ENCODE measurements at regions not wholly inside any gene's neighbourhood (a gene's known extent, or its start where the extent isn't known, plus 50 kb on each side); places are given as distances from the start of the nearest gene placed in this dataset.

DNA sequence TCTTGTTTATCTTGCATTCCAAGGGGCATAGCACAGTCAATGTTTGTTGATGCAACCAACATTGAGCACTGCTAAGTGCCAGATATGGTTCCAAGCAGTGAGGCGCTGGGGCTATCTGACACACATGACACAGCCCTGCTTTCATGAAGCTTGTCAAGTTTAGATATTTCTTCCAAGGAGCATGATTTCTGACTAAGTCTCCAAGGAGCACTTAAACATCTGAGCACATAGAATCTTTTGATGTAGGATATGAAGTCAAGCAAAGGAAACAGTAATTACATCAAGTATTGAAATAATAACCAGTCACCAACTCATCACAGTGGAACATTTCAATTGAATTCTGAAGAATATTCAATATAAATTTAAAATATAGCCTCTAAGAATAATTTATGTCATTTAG lies 177.8 kb upstream of the USP15 start:
- DNase-seq, result no peak

DNA sequence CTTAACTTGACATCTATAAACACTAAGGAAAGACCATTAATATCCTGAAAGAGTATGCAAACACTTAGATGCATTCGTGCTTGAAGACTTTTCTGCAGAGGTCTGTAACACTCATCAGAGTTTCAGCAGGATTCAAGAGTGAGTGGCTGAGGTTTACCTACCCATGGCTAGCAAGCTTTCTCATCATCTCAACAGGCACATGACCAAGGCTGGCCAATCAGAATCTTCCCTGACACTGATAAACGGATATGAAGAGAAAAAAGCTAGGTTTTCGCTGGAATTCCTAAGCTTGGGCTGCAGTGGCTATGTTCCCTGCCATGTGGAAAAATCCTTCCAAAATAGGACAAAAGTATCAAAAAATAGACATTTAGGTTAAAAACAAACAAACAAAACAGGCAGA lies 162.1 kb upstream of the USP15 start:
- DNase-seq, result no peak

DNA sequence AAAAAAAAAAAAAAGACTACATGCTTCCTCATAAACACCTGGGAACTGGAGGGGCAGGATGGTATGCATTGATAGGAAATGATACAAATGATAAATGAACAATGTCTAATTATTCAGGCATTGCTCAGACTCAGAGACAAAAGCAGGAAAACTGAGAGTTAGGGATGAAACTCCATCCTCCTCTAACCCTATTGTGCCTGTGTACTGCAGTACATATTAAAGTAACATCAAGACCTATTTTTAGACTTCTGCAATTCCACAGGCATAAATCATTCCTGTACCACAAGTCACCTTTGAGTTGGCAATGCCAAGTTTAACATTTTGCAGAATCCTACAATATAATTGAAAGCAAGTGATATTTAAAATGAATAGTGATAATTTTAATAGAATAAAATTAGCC lies 156.5 kb upstream of the USP15 start:
- DNase-seq, result no peak

DNA sequence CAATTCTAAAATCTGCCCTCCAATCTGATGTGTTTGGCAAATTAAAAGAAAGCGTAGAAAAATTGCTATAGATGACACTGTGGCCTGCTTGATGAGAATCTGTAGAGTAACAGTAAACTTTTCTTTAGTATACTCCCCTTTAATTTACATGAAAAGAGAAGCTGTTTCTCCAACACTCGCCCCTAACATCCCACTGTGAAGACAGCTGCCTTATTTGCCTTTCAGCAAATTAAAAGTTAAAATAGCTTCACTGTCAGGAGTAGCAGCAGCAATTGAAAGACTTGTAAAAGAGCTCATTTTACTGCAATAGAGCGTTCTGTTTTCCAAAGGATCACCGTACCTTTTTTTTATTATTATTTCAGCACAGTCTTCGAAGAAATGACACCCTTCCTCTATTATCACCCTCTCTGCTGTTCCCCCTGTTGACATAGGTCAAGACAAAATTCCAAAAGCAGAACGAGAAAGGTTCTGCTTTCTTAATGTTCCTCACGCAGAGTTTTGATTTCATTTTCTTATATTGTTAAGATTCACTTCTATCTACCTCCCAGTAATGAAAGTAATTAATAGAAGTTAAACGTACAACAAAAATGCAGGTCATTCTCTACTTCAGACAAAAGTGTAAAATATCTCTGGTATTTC lies 153.5 kb upstream of the USP15 start:
- DNase-seq, result no peak

DNA sequence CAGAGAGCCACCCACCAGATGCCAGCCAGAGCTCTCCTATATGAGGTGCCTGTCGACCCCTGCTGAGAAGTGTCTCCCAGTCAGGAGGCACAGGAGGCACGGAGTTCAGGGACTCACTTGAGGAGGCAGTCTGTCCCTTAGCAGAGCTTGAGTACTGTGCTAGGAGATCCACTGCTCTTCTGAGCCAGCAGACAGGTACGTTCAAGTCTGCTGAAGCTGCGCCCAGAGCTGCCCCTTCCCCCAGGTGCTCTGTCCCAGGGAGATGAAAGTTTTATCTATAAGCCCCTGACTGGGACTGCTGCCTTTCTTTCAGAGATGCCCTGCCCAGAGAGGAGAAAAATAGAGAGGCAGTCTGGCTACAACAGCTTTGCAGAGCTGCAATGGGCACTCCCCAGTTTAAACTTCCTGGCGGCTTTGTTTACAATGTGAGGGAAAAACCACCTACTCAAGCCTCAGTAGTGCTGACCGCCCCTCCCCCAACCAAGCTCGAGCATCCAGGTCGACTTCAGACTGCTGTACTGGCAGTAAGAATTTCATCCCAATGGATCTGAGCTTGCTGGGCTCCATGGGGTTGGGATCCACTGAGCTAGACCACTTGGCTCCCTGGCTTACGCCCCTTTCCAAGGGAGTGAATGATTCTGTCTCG lies 146.7 kb upstream of the USP15 start:
- no peak for DNase-seq

DNA sequence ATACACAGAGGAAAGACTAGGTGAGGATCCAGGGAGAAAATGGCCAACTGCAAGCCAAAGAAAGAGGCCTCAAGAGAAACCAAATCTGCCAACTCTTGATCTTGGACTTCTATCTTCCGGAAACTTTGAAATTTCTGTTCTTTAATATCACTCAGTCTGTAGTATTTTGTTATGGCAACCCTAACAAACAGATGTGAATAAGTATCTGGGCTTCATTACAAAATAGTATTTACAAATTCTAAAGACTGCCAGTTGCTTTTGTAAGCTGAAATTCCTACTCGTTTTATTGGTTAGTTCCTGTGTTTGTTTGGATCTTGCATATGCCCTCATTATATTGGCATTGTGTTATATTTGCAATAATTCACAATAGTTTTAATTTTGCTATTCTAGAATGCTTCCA lies 143.2 kb upstream of the USP15 start:
- DNase-seq, result no peak

DNA sequence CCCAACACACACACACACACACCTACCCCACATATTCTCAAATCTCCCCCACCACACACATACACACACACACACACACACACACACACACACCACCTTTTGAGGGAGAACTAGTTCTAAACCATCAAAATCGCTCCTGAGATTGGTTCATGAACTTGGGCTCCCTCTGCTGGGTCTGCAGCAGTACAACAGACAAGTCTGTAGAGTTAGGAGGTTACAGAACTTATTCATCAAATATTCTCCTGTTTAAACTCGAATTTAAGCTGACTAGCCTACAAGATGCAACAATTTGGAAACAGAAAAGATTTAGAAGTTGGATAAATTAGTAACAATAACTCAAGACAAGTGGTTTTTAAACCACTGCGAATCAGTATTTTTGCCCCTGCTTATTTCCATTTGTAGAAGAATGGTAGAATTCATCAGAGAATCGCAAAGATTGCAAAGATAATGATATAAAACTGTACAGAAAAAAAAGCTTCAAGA lies 136.4 kb upstream of the USP15 start:
- peak; percentile 27 to 33 for DNase-seq

DNA sequence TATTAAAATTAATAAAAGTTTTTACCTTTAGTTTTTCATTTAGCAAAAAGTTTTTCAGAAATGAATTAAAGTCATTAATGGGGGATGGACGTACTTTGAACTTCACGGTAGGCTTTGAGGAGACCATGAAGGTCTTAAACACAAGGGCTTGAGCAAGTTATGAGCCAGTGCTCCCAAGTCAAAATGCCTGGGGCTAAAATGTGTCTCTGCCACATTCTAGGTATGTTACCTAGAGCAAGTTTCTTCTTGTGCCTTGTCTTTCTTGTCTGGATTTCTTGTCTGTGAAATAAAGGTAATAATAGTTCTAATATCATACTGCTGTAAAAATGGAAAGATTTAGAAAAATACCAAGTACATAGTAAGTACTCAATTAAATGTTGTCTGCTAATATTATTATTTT lies 132.7 kb upstream of the USP15 start:
- no peak for DNase-seq

DNA sequence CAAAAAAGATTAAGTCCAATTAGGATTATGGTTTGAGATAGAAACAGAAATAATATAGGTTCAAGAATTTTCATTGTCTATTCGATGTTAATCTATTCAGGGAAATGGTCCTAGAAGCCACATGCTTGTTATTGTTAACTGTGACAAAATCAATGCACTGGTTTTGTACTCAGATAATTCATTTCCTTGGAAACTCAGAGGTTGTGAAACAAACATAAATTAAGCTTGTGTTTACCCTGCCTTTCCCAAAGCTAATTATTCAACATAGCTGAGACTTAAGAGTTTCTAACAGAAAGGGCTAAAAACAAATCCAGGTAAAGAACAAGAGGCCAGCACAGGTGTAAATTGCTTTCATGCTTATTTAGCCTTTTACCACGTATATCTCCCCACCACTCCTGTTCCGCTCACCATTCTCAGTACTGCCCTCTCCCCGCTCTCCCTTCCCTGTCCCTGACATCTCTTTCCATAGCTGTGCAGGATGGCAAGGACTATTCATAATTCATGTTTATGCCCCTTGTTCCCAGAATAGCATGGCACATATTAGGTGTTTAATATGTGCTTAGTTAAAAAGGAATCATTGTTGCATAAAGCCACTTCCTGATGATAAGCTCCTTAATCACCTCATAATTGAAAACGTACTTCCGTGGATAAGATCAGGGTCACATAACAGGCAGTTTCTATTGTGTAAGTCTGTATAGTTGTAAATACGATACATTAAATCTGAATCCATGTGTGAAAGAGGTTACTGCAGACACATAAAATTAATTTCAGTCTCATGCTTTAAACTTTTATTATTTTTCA lies 131.8 kb upstream of the USP15 start:
- no peak for DNase-seq

DNA sequence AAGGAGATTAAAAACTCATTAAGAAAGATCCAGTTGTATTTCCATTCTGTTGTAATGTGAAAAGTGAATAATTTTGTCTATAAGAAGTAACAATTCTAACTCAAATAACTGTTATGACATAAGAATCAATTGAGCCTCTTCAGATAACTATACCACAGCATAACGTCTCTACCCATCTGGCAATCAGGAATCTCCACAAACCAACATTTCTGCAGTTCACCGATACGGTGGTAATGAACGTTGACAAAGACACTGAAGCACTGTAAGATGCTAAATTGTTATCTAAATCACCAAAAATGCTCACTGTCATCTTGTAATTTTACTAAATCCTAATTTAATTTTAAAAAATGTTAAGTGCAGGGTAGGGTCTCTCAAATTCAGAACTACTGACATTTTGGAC lies 130.9 kb upstream of the USP15 start:
- DNase-seq, result no peak

DNA sequence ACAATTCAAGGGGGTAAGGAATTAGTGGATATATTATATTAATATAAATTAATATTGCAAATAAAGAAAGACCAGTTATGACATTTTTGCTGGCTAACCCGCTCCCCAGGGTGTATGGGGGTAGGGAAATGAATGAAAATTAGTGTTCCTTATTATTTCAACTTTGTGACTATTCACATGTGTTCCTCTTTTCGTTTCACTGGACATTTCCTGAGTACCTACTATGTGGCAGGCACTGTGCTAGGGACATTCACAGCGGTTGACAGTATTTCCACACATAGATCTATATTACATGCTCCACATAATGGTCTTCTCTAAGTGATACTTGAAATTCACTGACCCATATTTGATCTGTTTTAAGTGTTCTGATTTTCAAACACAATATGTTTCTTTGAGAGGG lies 129.8 kb upstream of the USP15 start:
- no peak for DNase-seq

DNA sequence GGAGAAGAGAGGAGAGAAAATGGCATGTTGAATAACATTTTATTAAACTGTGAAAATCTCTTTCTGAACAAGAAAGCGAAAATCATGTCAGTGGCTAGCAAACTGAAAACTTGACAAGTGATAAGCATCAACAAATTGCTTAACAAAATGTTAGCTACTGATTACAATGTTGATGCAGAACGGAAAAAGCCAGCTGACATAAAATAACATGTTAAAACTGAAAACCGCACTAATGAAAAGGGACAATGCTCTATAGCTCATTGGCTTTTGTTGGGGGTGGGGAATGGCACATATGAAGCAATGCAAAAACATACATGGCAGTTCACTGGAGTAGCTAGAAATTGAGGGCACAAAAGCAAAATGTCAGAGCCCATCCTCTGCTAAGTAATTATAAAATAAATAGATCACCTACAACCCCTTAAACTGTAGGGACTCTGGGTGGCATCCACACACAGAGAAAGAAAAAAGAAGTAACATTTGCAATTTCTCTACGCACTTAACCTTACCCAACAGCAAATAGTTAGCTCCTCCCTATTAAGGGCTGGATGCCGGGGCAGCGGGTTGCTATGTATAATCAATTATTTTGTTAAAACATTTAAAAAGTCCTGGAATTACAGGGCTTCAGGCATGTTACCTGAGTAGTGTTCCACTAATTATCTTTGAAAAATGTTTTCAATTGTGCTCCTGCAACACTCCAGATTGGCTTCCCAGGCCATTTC lies 129.2 kb upstream of the USP15 start:
- DNase-seq, result no peak

DNA sequence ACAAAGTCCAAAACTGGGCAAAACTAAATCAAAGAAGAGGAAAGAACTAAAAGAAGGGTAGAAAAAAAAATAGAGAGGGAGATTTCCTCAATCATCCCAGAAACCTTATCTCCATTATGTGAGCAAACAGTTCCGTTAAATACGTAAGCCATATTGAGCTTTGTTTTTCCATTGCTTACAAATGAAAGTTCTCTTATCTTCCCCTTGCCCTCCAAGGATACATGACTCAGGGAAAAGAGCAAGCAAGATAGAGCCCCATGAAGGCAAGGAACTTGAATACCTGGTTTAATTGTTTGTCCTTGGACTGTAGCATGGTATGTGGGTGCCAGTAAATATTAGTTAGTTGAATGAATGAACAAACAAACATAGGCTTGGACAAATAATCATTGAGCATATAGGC lies 126.8 kb upstream of the USP15 start:
- DNase-seq, result no peak

DNA sequence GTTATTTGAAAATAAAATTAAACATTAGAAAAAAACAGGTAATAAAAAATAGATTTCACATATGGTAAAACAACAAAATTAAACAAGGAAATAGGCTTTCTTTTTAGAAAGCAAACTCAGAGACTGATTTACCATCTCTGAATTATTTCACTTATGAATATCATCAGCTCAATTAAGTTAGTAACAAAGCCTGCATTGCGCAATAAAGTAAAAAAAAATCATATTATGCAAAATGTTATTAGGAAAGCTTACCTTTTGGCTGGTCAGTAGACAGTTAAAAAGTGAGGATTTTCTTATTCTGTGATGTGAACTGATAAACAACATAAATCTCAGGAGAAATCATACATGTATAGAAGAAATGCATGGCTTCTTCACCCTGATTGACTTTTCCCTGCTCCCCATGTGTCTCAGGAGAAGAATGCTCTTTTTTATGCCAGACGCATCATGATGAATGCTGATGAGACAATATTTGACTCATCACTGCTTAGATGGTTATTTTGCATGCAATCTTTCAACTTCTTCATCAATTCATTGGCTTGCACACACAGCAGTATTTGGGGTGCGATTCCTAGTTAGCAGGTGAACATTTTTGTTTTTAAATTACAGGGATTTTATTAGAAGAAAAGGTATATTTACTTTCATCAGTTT lies 124.5 kb upstream of the USP15 start:
- DNase-seq, result no peak

DNA sequence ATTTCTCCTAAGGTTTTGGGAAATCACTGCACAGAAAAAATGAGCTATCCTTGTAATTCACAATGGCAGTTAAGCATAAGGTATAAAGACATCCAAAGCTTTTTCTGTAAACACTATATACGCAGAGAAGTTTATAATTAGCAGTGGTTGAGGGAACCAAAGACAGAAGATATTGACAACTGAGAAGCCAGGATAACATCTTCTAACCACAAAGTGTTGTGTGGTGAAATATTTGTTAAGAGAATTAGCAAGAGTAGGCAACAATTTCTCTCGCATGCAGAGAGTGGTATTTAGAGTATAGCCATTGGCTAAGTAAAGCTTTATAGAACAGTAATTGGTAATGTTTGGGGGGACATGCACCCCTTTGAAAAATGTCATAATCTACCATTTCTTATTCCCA lies 123.7 kb upstream of the USP15 start:
- DNase-seq, result no peak

DNA sequence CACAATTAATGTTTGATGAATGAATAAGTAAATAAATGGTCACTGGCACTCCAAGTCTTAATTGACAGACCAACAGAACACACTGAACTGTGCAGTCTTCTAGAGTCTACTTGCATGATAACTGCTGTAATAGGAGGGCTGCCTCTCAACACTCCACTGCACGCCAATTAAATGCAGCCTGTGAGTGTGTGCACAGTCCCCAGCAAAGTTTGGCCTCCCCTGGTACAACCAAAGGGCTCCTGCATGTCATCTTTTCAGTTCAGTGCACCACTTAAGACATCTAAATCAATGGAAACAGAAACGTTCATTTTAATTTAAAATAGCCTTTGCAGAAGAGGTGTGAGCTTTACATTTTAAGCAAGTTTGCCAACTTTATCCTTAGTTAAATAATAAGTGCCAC lies 121.7 kb upstream of the USP15 start:
- peak in 1 of 2 experiments; percentile 1 for DNase-seq

DNA sequence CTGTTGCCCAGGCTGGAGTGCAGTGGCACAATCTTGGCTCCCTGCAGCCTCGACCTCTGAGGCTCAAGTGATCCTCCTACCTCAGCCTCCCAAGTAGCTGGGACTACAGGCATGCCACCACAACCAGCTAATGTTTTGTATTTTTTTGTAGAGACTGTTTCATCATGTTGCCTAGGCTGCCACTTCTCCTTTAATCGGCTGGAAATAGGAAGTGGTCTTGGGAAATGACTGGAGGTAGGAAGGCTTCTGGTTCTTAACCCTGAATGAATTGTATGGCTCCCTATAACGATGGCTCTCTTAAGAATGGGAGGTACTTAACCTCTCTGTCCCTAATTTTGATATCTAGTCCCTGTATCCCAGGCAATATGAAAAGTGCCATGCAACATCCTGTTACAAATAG lies 113.9 kb upstream of the USP15 start:
- no peak for DNase-seq

DNA sequence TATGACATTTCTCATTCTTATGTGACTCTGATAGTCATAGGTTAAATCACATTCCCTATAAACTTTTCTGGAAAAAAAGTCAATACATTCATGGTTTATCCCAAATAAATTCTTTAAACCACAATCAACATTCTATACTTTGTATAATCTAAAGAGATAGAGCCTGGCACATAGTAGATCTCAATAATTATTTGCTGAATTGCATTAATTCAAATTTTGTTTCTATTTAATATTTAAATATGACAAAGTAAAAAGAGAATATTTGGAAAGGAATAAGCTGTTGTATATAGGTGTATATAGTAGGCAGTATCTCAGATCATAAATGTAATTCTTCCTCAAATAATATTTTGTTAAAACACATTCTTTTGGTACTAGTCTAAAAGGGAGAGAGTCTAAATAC lies 102.2 kb upstream of the USP15 start:
- no peak for DNase-seq

DNA sequence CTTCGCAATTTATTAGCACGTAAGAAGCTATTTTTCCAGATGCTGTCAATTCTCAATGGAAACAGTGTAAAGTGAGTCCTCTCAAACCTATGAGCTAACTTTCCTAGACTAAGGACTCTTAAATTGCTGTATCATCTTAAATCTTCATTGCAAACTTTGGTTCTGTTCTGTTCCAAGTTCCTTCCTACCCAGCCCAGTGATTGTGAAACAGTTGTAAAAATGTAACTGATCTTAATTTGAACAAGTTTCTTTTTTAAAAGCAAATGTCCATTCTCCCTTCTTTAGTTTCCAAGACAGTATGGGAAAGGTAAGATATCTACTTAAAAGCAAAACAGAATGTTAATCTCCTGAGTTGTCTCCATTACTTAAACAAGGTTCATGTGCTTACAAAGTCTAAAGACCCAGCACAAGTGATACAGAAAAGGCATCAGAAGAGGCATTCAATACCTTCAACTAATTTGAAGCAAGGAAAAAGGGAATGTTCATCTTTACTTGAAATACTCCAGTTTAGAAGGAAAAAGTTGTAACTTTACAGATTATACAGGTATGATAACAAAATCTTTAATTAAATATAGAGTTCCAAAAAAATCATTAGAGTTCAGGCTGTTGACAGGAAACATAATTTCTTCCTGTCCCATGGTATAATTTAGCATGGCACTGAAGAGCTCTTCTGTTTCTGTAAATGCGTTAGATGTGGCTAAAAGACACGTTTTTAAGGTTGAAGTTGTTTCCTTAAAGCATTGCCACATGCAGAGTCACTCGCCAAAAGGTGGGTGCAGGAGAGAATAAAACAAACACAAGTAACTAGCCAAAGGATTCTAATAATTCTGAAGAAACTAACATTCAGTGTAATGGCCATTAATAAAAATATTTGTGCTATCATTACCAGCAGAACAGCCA lies 101.5 kb upstream of the USP15 start:
- DNase-seq, result no peak

DNA sequence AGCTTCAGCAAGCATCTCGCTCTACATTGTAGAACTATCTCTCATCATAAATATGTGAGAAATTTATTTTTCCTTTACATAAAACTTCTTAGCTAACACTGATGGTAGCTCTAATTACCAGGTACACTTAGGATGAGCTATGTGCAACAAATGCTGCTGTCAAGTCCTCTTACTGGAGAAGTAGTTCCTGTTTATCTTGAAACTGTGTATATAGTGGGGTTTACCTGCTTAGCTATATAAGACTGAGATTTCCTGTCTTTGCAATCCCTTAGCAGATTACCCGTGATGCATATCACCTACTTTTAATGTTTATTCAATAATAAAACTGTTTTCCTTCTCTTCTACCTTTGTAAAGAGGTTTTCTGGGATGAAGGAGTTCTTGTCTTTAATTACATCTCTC lies 98.0 kb upstream of the USP15 start:
- no peak for DNase-seq

DNA sequence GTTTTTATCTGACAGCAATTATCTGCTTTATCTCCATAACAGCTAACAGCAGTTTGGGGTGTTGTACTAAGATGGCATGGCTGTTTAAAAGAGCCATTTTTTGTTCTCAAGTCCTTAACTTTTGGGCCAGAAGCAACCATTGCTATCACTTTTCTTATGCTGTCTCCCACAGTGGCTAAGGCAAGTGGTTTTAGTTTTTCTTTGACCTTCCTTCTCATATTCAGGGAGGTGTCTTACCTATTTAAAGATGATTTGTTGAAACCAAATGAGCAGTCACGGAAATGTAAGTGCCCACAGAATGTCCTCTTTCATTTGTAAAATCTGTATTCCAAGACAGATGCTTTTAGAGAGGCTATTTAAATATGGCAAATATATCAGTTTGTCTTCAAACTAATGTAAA lies 96.8 kb upstream of the USP15 start:
- no peak for DNase-seq

DNA sequence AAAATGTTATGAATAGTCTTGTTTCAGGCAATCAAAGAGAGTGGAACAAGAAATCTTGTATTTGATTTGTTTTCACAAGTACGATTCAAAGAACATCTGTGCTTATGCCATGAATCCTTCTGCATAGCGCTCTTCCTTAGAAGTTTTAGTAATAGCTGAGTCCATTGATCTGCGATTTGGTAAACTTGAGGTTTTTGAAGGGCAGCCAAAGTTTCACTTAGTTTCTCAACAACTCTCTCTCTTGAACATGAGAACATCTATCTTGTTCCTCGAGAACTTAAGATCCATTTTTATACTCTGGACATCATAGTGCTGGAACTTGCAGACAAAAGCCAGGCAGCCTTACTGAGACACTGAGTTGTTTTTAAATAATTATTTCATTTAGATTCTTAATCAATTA lies 96.2 kb upstream of the USP15 start:
- DNase-seq, result no peak
